Stomach smooth muscle (tissue), 2 donors: ENCODE measurements at regions not wholly inside any gene's neighbourhood (a gene's known extent, or its start where the extent isn't known, plus 50 kb on each side); places are given as distances from the start of the nearest gene placed in this dataset.

ENCODE experiments used
- H3K27ac ChIP-seq: one replicate; pipeline ENCODE4 v1.7.0; 2013; ENCODE audit warnings: mild to moderate bottlenecking, low read length, inconsistent platforms
- H3K27me3 ChIP-seq, 2 donors: one replicate each; pipeline ENCODE4 v1.7.0; 2013; ENCODE audit warnings: low read length in 2 of 2; ENCODE audit not compliant: insufficient read depth in 2 of 2, control insufficient read depth in 1 of 2
- H3K36me3 ChIP-seq, 2 donors: one replicate each; pipeline ENCODE4 v1.7.0; 2013; ENCODE audit warnings: low read length in 2 of 2; ENCODE audit not compliant: control insufficient read depth in 2 of 2, insufficient read depth in 2 of 2
- H3K4me1 ChIP-seq: one replicate; pipeline ENCODE4 v1.7.0; 2013; ENCODE audit warnings: low read length; ENCODE audit not compliant: control insufficient read depth, insufficient read depth
- H3K4me3 ChIP-seq, 2 donors: one replicate each; pipeline ENCODE4 v1.7.0; 2013; ENCODE audit warnings: low read length in 2 of 2
- H3K9ac ChIP-seq, 2 donors: one replicate each; pipeline ENCODE4 v1.7.0; 2013; ENCODE audit warnings: low read length in 2 of 2, mild to moderate bottlenecking in 1 of 2
- H3K9me3 ChIP-seq, 2 donors: one replicate each; pipeline ENCODE4 v1.7.0; 2013; ENCODE audit warnings: low read length in 2 of 2; ENCODE audit not compliant: control insufficient read depth in 2 of 2
- donor health status: healthy.
- donor health status: Pancreatic carcinoma.

DNA sequence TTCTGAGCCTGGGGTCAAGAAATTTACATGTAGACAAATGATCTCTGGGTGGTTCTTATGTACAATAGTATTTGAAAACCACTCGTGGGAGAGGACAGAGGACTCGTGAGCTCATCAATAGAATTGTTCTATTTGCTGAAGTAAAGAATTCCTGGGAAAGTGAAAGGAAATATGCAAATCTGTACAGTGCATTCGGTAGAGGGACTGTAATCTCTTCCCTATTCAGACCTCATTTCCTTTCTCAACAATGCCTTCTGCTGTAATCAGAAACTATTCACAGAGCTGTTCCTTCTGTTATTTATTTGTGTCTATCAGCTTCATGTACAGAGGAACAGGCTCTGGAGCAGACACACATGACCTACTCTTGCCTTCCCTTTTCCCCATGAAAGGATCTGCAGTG, 709.4 kb upstream of the KIRREL3 start:
- Histone ChIP-seq H3K9ac (no peak overlapping the region), H3K4me3 (no peak overlapping the region), H3K9me3 (no peaks in the 10 kb centered on the region), H3K4me1 (no peaks in the 10 kb centered on the region), H3K36me3 (no peaks in the 10 kb centered on the region), H3K27ac (no peak overlapping the region), H3K27me3 (no peaks in the 10 kb centered on the region)

DNA sequence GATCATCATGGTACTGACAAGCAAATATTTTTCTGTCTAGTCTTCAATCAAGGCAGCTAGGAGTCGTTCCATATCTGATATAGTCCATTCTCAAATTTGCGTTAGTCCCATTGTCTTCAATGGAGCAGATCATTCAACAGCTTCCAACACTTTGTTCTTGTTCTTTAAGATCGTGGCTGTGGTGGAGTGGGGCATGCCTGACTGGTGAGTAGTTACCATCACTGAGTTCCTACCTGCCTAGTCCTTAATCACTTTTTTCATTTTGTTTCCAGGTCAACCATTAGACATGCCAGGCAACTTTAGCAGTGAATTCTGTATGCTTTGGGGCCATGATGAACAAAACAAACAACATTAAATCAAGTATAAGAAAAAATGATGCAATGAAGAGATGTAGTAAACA, 693.1 kb upstream of the KIRREL3 start:
- Histone ChIP-seq H3K9me3 (no peaks in the 10 kb centered on the region), H3K27ac (no peak overlapping the region), H3K27me3 (no peaks in the 10 kb centered on the region), H3K36me3 (no peaks in the 10 kb centered on the region), H3K9ac (no peak overlapping the region), H3K4me1 (no peaks in the 10 kb centered on the region), H3K4me3 (no peak overlapping the region)

DNA sequence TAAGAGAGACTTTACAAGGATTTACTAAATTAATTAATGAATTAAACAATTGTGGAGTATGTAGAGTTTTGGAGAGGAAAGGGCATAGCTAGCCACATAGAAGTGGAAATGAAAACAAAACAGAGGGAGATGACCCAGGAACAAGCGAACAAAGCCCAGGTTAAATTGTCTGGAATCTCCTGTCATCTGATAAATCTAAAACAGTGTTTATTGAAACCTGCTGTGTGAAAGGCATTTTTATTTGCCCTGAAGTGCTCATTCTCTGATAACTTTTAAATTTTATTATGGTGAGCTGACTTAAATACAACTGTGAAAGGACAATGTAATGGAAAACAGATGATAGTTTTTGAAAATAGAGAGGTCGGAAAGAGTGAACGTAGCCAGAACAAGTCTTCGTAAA, 682.8 kb upstream of the KIRREL3 start:
- Histone ChIP-seq H3K27ac (no peak overlapping the region), H3K9me3 (no peaks in the 10 kb centered on the region), H3K4me3 (no peak overlapping the region), H3K9ac (no peak overlapping the region), H3K4me1 (no peaks in the 10 kb centered on the region), H3K36me3 (no peaks in the 10 kb centered on the region), H3K27me3 (no peaks in the 10 kb centered on the region)

DNA sequence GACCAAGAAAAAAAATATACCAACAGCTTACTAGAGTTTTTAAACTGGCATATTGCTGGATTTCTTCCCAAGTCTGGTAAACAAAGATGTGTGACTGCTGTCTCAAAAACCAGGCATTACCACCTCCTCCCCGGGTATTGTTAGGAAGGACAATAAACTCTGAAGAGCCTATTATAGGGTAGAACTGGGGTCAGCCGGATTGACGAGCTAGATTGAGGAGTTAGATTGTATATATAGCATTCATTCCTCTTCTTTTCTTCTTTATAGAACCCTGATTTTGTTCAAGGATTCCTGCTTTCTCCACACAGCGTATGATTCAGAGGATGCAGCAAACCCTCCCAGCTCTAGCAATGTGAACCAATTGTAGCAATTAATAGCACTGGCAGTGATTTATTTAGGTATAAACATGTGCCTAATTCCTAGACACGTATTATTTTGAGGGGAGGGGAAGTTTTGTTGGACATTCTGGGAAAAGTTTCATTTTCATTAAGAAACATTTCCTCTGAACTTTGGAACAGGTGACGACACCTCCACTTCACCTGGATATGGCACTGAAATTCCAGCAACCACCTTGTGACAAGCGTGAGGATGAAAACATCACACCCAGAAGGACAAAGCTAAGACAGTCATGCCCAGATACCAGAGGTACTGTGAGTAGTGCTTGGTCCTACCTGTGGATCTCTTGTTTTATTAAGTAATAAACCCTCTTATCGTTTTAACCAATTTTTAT, 679.4 kb upstream of the KIRREL3 start:
- Histone ChIP-seq H3K27me3 (no peaks in the 10 kb centered on the region), H3K9me3 (no peaks in the 10 kb centered on the region), H3K9ac (no peak overlapping the region), H3K27ac (no peak overlapping the region), H3K4me1 (no peaks in the 10 kb centered on the region), H3K36me3 (no peaks in the 10 kb centered on the region), H3K4me3 (no peak overlapping the region)

DNA sequence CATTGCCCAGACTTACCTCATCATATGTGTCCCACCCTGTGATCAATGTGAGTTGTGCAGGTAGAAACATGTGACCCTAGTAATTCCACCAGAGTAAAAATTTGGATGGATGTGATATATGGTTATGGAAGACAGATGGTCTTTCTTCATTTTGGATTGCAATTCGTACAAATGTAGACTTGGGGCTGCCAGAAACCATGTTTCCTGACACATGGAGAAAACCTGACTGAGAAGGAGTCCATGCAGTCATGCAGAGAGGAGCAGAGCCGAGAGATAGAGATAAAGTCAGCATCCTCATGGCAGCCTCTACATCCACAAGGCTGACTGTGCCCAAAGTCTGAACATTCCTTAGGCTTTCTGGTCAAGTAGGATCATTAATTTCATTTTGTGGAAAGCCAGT, 678.1 kb upstream of the KIRREL3 start:
- H3K9me3 ChIP-seq, result no peaks in the 10 kb centered on the region
- no peaks in the 10 kb centered on the region for H3K27me3 ChIP-seq
- no peaks in the 10 kb centered on the region for H3K4me1 ChIP-seq
- no peak overlapping the region for H3K4me3 ChIP-seq
- H3K9ac ChIP-seq, result no peak overlapping the region
- H3K27ac ChIP-seq, result no peak overlapping the region
- H3K36me3 ChIP-seq, result no peaks in the 10 kb centered on the region

DNA sequence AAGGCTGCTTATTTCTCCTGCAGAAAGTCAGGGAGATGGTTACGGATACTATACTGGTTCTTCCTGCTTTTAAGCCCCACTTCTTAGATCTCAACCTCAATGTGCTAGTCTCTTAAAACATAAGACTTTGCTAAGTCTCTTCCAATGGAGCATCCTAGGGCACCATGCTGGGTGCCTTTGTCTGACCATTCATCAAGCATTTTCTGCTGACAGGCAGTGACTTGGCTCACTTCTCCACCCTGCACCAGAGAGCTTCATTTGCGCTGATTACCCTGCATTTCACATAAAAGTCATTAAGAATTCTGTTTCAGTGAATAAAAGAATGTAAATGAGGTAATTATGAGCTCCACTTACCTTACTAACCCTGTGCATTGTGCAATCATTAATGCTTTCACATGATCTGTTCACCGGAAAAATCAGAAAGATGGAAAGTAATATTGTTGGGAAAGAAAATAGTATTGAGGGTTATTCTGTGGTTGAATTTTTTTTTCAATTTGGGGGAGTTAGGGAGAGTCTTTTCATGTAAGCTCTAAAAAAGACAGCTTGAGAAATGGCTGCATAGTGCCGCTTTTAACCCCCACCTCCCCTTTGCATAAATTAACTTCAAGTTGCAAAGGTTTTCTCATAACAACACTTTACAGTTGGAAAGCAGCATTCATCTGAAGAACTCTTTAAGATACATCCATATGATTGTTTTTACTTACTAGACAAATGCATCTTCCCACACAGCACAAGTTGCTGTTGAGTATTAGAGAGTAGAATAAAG, 677.3 kb upstream of the KIRREL3 start:
- Histone ChIP-seq H3K27me3 (no peaks in the 10 kb centered on the region), H3K4me1 (no peaks in the 10 kb centered on the region), H3K27ac (no peak overlapping the region), H3K9me3 (no peaks in the 10 kb centered on the region), H3K4me3 (no peak overlapping the region), H3K9ac (no peak overlapping the region), H3K36me3 (no peaks in the 10 kb centered on the region)

DNA sequence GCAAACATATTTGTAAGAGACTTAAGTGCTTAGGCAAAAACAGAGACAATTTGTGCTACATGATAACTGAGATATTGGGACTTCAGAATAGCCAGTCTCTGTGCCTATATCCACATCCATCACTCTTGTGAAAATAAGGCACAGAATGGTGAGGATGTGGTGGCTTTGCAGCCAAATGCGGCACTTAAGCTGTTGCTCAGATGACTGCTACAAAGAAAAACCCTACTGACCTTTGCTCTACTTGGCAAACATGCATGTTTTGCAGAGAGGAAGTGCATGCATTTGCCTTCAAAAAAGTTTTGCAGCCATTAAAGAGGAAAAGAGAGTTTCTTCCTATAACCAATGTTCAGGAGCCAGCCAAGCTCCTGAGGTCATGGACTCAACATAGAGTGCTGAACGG, 675.0 kb upstream of the KIRREL3 start:
- no peaks in the 10 kb centered on the region for H3K9me3 ChIP-seq
- no peaks in the 10 kb centered on the region for H3K4me1 ChIP-seq
- no peak overlapping the region for H3K4me3 ChIP-seq
- no peaks in the 10 kb centered on the region for H3K27me3 ChIP-seq
- no peaks in the 10 kb centered on the region for H3K36me3 ChIP-seq
- no peak overlapping the region for H3K9ac ChIP-seq
- no peak overlapping the region for H3K27ac ChIP-seq

DNA sequence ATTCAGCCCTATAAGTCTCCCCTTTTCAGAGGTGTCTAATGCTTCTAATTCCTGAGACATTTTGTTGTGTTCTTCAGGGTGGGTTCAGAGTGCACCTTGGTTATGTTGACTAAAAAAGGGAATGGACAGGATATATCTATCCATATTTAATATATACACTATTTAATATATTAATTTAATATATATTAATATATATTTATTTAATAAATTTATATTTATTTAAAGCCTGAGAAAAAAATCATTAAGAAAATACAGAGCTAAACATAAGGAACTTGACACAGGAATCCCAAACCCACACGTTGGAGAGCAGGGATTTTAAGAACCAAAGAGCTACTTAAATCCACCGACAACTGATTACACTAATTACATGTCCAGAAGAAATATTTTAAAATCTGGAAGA, 674.2 kb upstream of the KIRREL3 start:
- H3K27ac ChIP-seq, result no peak overlapping the region
- no peaks in the 10 kb centered on the region for H3K9me3 ChIP-seq
- no peaks in the 10 kb centered on the region for H3K36me3 ChIP-seq
- no peaks in the 10 kb centered on the region for H3K27me3 ChIP-seq
- H3K4me1 ChIP-seq, result no peaks in the 10 kb centered on the region
- H3K9ac ChIP-seq, result no peak overlapping the region
- no peak overlapping the region for H3K4me3 ChIP-seq

DNA sequence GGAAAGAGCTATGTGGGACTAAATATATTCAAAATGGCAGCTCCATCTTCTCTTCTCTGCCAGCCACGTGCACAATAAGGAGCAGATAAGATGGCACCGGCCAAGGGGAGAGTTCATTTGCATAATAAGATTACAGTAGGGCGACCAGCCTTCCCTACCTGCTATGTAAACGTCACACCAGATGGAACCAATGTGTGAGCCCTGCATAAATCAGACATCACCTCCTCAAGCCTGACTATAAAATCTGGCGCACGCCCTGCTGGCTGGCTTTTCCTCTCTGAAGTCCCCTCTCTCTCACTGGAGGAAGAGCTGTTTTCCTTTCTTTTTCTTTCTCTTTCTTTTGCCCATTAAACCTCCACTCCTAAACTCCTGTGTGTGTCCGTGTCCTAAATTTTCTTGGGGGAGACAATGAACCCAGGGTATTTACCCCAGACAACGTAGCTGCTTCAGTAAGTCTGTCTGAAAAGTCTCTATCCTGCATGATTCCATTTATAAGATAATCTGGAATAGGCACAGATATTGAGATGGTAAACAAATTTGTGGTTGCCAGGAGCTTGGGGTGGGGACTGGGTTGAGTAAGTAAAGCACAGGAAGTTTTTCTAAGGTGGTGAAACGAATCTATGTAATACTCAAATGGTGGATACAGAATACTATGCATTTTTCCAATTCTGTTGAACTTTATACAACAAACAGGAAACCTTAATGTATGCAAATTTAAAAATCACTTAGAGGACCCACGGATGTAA, 670.0 kb upstream of the KIRREL3 start:
- H3K9me3 ChIP-seq, result no peaks in the 10 kb centered on the region
- H3K36me3 ChIP-seq, result no peaks in the 10 kb centered on the region
- no peaks in the 10 kb centered on the region for H3K4me1 ChIP-seq
- no peak overlapping the region for H3K27ac ChIP-seq
- H3K4me3 ChIP-seq, result no peak overlapping the region
- no peak overlapping the region for H3K9ac ChIP-seq
- no peaks in the 10 kb centered on the region for H3K27me3 ChIP-seq

DNA sequence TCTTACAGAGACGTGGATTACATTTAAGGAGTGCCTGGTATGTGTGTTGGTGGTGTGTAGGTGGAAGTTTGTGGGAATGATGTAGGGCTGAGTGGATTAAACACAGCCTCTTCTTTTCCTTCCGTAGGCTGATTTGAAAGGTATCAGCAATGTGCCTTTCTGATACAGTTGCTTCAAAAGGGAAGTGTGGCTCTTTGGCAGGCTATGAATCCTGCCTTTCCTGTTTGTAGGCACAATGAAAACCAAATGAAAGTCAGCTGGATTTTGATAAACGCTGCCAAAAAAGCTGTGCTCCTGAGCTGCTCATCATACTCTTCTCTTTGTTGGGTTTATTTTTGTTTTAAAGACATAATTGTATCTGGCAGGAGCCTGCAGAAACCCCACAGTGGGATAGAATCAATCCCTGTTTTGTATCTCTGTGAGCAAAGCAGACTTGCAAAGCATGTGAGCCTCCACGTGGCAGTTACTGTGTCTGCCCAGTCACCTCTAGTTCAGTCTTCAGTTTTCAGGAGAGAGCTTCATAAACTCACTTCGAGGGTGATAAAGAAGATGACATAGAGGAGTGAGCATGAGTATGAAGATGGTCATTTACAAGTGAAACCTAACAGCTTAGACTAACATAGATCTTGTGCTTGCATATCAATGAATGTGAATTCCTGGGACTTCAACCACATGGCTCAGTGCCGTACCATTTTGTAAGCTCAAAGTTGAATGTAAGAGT, 655.7 kb upstream of the KIRREL3 start:
- Histone ChIP-seq H3K27me3 (no peaks in the 10 kb centered on the region), H3K9ac (no peak overlapping the region), H3K4me3 (no peak overlapping the region), H3K9me3 (peaks cover 0 to 5% of the 10 kb centered on the region in 2 donors), H3K4me1 (no peaks in the 10 kb centered on the region), H3K36me3 (no peaks in the 10 kb centered on the region), H3K27ac (no peak overlapping the region)
